GM12873 (cell line): ENCODE measurements at regions not wholly inside any gene's neighbourhood (a gene's known extent, or its start where the extent isn't known, plus 50 kb on each side); places are given as distances from the start of the nearest gene placed in this dataset.

ENCODE experiments used
- CTCF ChIP-seq: IDR thresholded peaks from 2 replicates; pipeline ENCODE4 v1.5.1; 2012; ENCODE audit warnings: low read depth, mild to moderate bottlenecking, moderate library complexity, low read length, control low read depth; ENCODE audit not compliant: insufficient read depth; ENCODE audit errors: missing control alignments

GRCh38 chr20:23232679-23233308, 117.8 kb upstream of the NXT1 start:
- no peak for TF ChIP-seq CTCF

GRCh38 chr20:23232219-23232581, 118.4 kb upstream of the NXT1 start:
- TF ChIP-seq CTCF, result no peak

- TF ChIP-seq CTCF, result no peak
Observed at GRCh38 chr20:23231561-23232218, 118.9 kb upstream of the NXT1 start.

- no peak for TF ChIP-seq CTCF
Observed at GRCh38 chr20:23230766-23231385, 119.7 kb upstream of the NXT1 start.

- TF ChIP-seq CTCF, result no peak
Observed at GRCh38 chr20:23229989-23230388, 120.6 kb upstream of the NXT1 start.

- TF ChIP-seq CTCF, result no peak
Observed at GRCh38 chr20:23228912-23229311, 121.7 kb upstream of the NXT1 start.

GRCh38 chr20:23227976-23228375, 122.6 kb upstream of the NXT1 start:
- TF ChIP-seq CTCF, result no peak
